H9 (cell line): ENCODE measurements at regions not wholly inside any gene's neighbourhood (a gene's known extent, or its start where the extent isn't known, plus 50 kb on each side); places are given as distances from the start of the nearest gene placed in this dataset.

Experiments
- DNase-seq: peaks from one replicate; pipeline ENCODE4 v3.0.0-alpha.2; 2017
- H2AFZ ChIP-seq: one replicate; pipeline ENCODE4 v1.6.1; 2013; ENCODE audit warnings: mild to moderate bottlenecking, low read length, control low read depth, moderate library complexity
- H2AK5ac ChIP-seq: 2 replicates; pipeline ENCODE4 v1.6.1; 2013; ENCODE audit warnings: low read length, control low read depth, mixed read lengths; ENCODE audit not compliant: insufficient read length
- H2BK120ac ChIP-seq: one replicate; pipeline ENCODE4 v1.6.1; 2013; ENCODE audit warnings: low read depth, mild to moderate bottlenecking, low read length, control low read depth, inconsistent platforms; ENCODE audit not compliant: poor library complexity, severe bottlenecking
- H2BK12ac ChIP-seq: 2 replicates; pipeline ENCODE4 v1.6.1; 2013; ENCODE audit warnings: low read length, control low read depth, mixed read lengths, low read depth; ENCODE audit not compliant: insufficient read length
- H2BK15ac ChIP-seq: 2 replicates; pipeline ENCODE4 v1.6.1; 2013; ENCODE audit warnings: low read depth, low read length, control low read depth
- H2BK20ac ChIP-seq: one replicate; pipeline ENCODE4 v1.6.1; 2013; ENCODE audit warnings: low read depth, mild to moderate bottlenecking, low read length, control low read depth, inconsistent platforms; ENCODE audit not compliant: poor library complexity, severe bottlenecking
- H2BK5ac ChIP-seq: 2 replicates; pipeline ENCODE4 v1.6.1; 2013; ENCODE audit warnings: low read length, control low read depth, mixed read lengths; ENCODE audit not compliant: insufficient read length
- H3K14ac ChIP-seq: 2 replicates; pipeline ENCODE4 v1.6.1; 2013; ENCODE audit warnings: low read length, control low read depth; ENCODE audit not compliant: insufficient read depth
- H3K18ac ChIP-seq: 2 replicates; pipeline ENCODE4 v1.6.1; 2013; ENCODE audit warnings: low read depth, mild to moderate bottlenecking, mixed read lengths, low read length, control low read depth; ENCODE audit not compliant: insufficient read length
- H3K23ac ChIP-seq: 2 replicates; pipeline ENCODE4 v1.6.1; 2013; ENCODE audit warnings: low read length, control low read depth, mixed read lengths, low read depth; ENCODE audit not compliant: insufficient read length
- H3K23me2 ChIP-seq: 2 replicates; pipeline ENCODE4 v1.6.1; 2013; ENCODE audit warnings: low read depth, mild to moderate bottlenecking, mixed read lengths, low read length, control low read depth; ENCODE audit not compliant: insufficient read length, poor library complexity, severe bottlenecking
- H3K27ac ChIP-seq: 2 replicates; pipeline ENCODE4 v1.5.1; 2013; ENCODE audit warnings: low read length, control low read depth, mixed read lengths, low read depth; ENCODE audit not compliant: insufficient read length
- H3K27me3 ChIP-seq: 2 replicates; pipeline ENCODE4 v1.6.1; 2013; ENCODE audit warnings: low read length, control low read depth, inconsistent platforms; ENCODE audit not compliant: insufficient read depth
- H3K4ac ChIP-seq: 2 replicates; pipeline ENCODE4 v1.6.1; 2013; ENCODE audit warnings: low read depth, mild to moderate bottlenecking, control low read depth, inconsistent platforms, low read length, moderate library complexity
- H3K4me1 ChIP-seq: 2 replicates; pipeline ENCODE4 v1.6.1; 2013; ENCODE audit warnings: low read length, control low read depth, inconsistent platforms; ENCODE audit not compliant: insufficient read depth
- H3K4me2 ChIP-seq: 2 replicates; pipeline ENCODE4 v1.6.1; 2013; ENCODE audit warnings: low read length, control low read depth, mixed read lengths; ENCODE audit not compliant: insufficient read length, insufficient read depth
- H3K56ac ChIP-seq: 2 replicates; pipeline ENCODE4 v1.6.1; 2013; ENCODE audit warnings: low read depth, mild to moderate bottlenecking, mixed read lengths, low read length, control low read depth; ENCODE audit not compliant: insufficient read length
- H3K79me1 ChIP-seq: 2 replicates; pipeline ENCODE4 v1.6.1; 2013; ENCODE audit warnings: low read depth, mild to moderate bottlenecking, moderate library complexity, low read length, control low read depth, inconsistent platforms; ENCODE audit not compliant: insufficient read depth, poor library complexity, severe bottlenecking
- H3K79me2 ChIP-seq: 2 replicates; pipeline ENCODE4 v1.6.1; 2013; ENCODE audit warnings: low read length, control low read depth, inconsistent platforms; ENCODE audit not compliant: insufficient read depth
- H3K9ac ChIP-seq: 2 replicates; pipeline ENCODE4 v1.6.1; 2013; ENCODE audit warnings: low read length, control low read depth, mixed read lengths; ENCODE audit not compliant: insufficient read length; ENCODE audit errors: extremely low read depth
- H3K9me3 ChIP-seq: one replicate; pipeline ENCODE4 v1.6.1; 2013; ENCODE audit warnings: low read depth, low read length, inconsistent platforms; ENCODE audit not compliant: control insufficient read depth
- H3T11ph ChIP-seq: one replicate; pipeline ENCODE4 v1.6.1; 2013; ENCODE audit warnings: mild to moderate bottlenecking, low read length, control low read depth, inconsistent platforms
- H4K20me1 ChIP-seq: one replicate; pipeline ENCODE4 v1.6.1; 2013; ENCODE audit not compliant: control insufficient read depth, insufficient read length, insufficient read depth
- H4K5ac ChIP-seq: 2 replicates; pipeline ENCODE4 v1.6.1; 2013; ENCODE audit warnings: low read depth, mild to moderate bottlenecking, mixed read lengths, low read length, control low read depth; ENCODE audit not compliant: insufficient read length
- H4K8ac ChIP-seq: replicated peaks from 2 replicates; pipeline ENCODE4 v1.6.1; 2013; ENCODE audit warnings: low read length, control low read depth, mixed read lengths, low read depth; ENCODE audit not compliant: insufficient read length
- H4K91ac ChIP-seq: 2 replicates; pipeline ENCODE4 v1.6.1; 2013; ENCODE audit warnings: low read depth, mild to moderate bottlenecking, moderate library complexity, mixed read lengths, low read length, control low read depth; ENCODE audit not compliant: insufficient read length
- H3K27ac Mint-ChIP-seq, 3 experiments: 2 replicates in 2 of 3; 3 replicates in 1 of 3; pipeline ENCODE4 v1.8.0; 2020 to 2021; ENCODE audit warnings: mixed read lengths in 3 of 3, mild to moderate bottlenecking in 1 of 3, moderate library complexity in 1 of 3
- H3K27me3 Mint-ChIP-seq: 2 replicates; pipeline ENCODE4 v1.8.0; 2021; ENCODE audit warnings: low read depth, mild to moderate bottlenecking, moderate library complexity, mixed read lengths
- H3K36me3 Mint-ChIP-seq, 3 experiments: 2 replicates in 2 of 3; 3 replicates in 1 of 3; pipeline ENCODE4 v1.8.0; 2020 to 2021; ENCODE audit warnings: low read depth in 3 of 3, mixed read lengths in 3 of 3; ENCODE audit not compliant: insufficient read depth in 1 of 3
- H3K4me1 Mint-ChIP-seq, 2 experiments: 2 replicates each; pipeline ENCODE4 v1.8.0; 2020; ENCODE audit warnings: mixed read lengths in 2 of 2
- H3K4me3 Mint-ChIP-seq, 2 experiments: 2 replicates in 1 of 2; 3 replicates in 1 of 2; pipeline ENCODE4 v1.8.0; 2020 to 2021; ENCODE audit warnings: mild to moderate bottlenecking in 2 of 2, mixed read lengths in 2 of 2, moderate library complexity in 1 of 2
- H3K9me3 Mint-ChIP-seq, 2 experiments: 2 replicates in 1 of 2; 3 replicates in 1 of 2; pipeline ENCODE4 v1.8.0; 2020; ENCODE audit warnings: mild to moderate bottlenecking in 2 of 2, mixed read lengths in 2 of 2, moderate library complexity in 1 of 2
- WGBS: extraction: QIAGEN DNeasy Blood & Tissue Kit; methylation state at CpG from one replicate; pipeline ENCODE4 v1.1.7; 2013; ENCODE audit warnings: missing lambda C conversion rate, low lambda C conversion rate, mixed read lengths; ENCODE audit not compliant: insufficient read length; ENCODE audit errors: extremely low coverage; 5-methylcytosine and 5-hydroxymethylcytosine counted together
- TF ChIP-seq, protein P1 (sequence below): fragments of 200-600 bp; sonication (generic); conservative IDR thresholded peaks from 3 replicates; pipeline ENCODE4 v1.8.0; 2021; ENCODE audit warnings: antibody characterized with exemption, mild to moderate bottlenecking

DNA sequence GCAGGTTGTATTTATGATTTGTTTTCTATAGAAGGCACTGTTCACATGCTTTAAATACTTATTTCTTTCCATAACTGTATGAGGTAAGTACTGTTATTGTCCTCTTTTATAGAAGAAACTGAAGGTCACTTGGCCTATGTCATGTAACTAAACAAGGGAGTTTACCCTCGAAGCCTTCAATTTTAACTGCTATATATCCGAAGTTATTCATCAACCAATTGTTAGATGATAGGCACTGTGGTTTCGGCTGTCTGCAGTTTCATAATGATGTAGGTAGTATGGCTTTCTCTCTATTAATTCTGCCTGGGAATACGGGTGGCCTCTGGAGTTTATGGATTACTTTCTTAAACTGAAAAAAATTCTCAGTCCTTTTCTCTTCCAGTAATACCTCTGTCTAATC lies 413.3 kb upstream of the ADGRL2 start:
- Histone ChIP-seq H3K79me2 (no peaks in the 10 kb centered on the region), H3K9ac (no peak overlapping the region), H3K4me2 (no peak overlapping the region), H3K79me1 (no peaks in the 10 kb centered on the region), H2BK120ac (no peak overlapping the region), H2BK15ac (no peak overlapping the region), H4K5ac (no peak overlapping the region), H3K9me3 (no peaks in the 10 kb centered on the region), H3K23me2 (no peaks in the 10 kb centered on the region), H3K27ac (no peak overlapping the region), H3K23ac (no peak overlapping the region), H3T11ph (no peak overlapping the region), H3K14ac (no peak overlapping the region), H4K20me1 (no peaks in the 10 kb centered on the region), H3K4me1 (0 out of 2 replicates have a peak, but pooled peaks cover 1% of the 10 kb centered on the region), H2BK20ac (no peak overlapping the region), H3K4ac (no peak overlapping the region), H3K27me3 (no peaks in the 10 kb centered on the region), H3K56ac (no peak overlapping the region), H2AK5ac (no peak overlapping the region), H2BK5ac (no peak overlapping the region), H3K18ac (no peak overlapping the region), H2BK12ac (no peak overlapping the region), H4K91ac (no peak overlapping the region), H2AFZ (no peak overlapping the region), H4K8ac (no peak overlapping the region)
- H3K4me3 Mint-ChIP-seq, result no peak overlapping the region
- H3K36me3 Mint-ChIP-seq, result no peaks in the 10 kb centered on the region
- WGBS, result no CpG with 5 or more reads among the region's 4 CpGs
- no peak overlapping the region for H3K27ac Mint-ChIP-seq
- TF ChIP-seq, protein P1, sequence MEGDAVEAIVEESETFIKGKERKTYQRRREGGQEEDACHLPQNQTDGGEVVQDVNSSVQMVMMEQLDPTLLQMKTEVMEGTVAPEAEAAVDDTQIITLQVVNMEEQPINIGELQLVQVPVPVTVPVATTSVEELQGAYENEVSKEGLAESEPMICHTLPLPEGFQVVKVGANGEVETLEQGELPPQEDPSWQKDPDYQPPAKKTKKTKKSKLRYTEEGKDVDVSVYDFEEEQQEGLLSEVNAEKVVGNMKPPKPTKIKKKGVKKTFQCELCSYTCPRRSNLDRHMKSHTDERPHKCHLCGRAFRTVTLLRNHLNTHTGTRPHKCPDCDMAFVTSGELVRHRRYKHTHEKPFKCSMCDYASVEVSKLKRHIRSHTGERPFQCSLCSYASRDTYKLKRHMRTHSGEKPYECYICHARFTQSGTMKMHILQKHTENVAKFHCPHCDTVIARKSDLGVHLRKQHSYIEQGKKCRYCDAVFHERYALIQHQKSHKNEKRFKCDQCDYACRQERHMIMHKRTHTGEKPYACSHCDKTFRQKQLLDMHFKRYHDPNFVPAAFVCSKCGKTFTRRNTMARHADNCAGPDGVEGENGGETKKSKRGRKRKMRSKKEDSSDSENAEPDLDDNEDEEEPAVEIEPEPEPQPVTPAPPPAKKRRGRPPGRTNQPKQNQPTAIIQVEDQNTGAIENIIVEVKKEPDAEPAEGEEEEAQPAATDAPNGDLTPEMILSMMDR, result no peak
- no peaks in the 10 kb centered on the region for H3K27me3 Mint-ChIP-seq
- DNase-seq, result no peak
- peaks cover 0 to 4% of the 10 kb centered on the region in 2 experiments; a peak in 1 of 5 replicates for H3K9me3 Mint-ChIP-seq
- peaks cover 0 to 2% of the 10 kb centered on the region in 2 experiments; a peak in 1 of 4 replicates for H3K4me1 Mint-ChIP-seq
